ENCODE measurements at regions not wholly inside any gene's neighbourhood (a gene's known extent, or its start where the extent isn't known, plus 50 kb on each side); places are given as distances from the start of the nearest gene placed in this dataset.
A peak's percentile ranks its signal among the peaks of the same experiment; 100 is the strongest.
"Not testable (repeated sequence)": the region's sequence is repeated elsewhere in the genome, so short reads cannot be mapped to it uniquely, and the experiment has no call there.

GRCh38 chr1:233722212-233722979 lies 108.5 kb downstream of the KCNK1 start:
- no TSS peak for BruUV-seq (replicated peaks)
- H3K79me2 ChIP-seq (ENCODE audit: low read depth), result no peaks in the 10 kb centered on the region
- no peak for DNase-seq
- ChIA-PET CTCF (no interaction called here), POLR2A (ENCODE audit: unreplicated experiment) (no interaction called here)
- H3K27me3 ChIP-seq (ENCODE audit: insufficient read depth, low read depth), result no peaks in the 10 kb centered on the region
- peaks cover 34% of the 10 kb centered on the region for H3K4me1 ChIP-seq (replicated peaks; ENCODE audit: insufficient read depth)
- peaks cover 7% of the 10 kb centered on the region; the same call in 1 of the 2 replicates for H3K9me3 ChIP-seq (ENCODE audit: insufficient read depth, low read depth)
- no peaks in the 10 kb centered on the region for H3K9me2 ChIP-seq (ENCODE audit: insufficient read depth)
- H3K4me3 ChIP-seq, result no peak overlapping the region
- TF ChIP-seq EZH2 (IDR thresholded peaks at IDR 0.05; ENCODE audit: low read depth), result no peak
- no peak for TF ChIP-seq CTCF (conservative IDR thresholded peaks at IDR 0.05)
- H2AFZ ChIP-seq, result no peak overlapping the region
- no peaks in the 10 kb centered on the region for H4K20me1 ChIP-seq (ENCODE audit: insufficient read depth)
- intact Hi-C loops (cut with micrococcal nuclease; ENCODE audit: unreplicated experiment), result loop anchor here (5.0 kb wide), 1 partner anchor 50 kb away; no protein-coding TSS in a partner anchor
- 0 out of 2 replicates have a peak overlapping the region, but pooled peaks have one; percentile 49 for H3K27ac ChIP-seq
- peaks cover 15% of the 10 kb centered on the region; the same call in 1 of the 2 replicates for H3F3A ChIP-seq (ENCODE audit: insufficient read depth, low read depth)
- H3K4me2 ChIP-seq, result no peak overlapping the region
- no peaks in the 10 kb centered on the region for H3K36me3 ChIP-seq (ENCODE audit: low read depth)

GRCh38 chr1:233723387-233723786 lies 109.5 kb downstream of the KCNK1 start:
- BruUV-seq (replicated peaks), result no TSS peak
- no peak overlapping the region for H3K4me3 ChIP-seq
- peaks cover 15% of the 10 kb centered on the region; the same call in 1 of the 2 replicates for H3F3A ChIP-seq (ENCODE audit: insufficient read depth, low read depth)
- H3K27ac ChIP-seq, result no peak overlapping the region
- H3K36me3 ChIP-seq (ENCODE audit: low read depth), result no peaks in the 10 kb centered on the region
- no peaks in the 10 kb centered on the region for H3K79me2 ChIP-seq (ENCODE audit: low read depth)
- intact Hi-C loops (cut with micrococcal nuclease; ENCODE audit: unreplicated experiment), result loop anchor here (5.0 kb wide), 1 partner anchor 51 kb away; no protein-coding TSS in a partner anchor
- H2AFZ ChIP-seq, result no peak overlapping the region
- CTCF ChIA-PET, result no interaction called here
- DNase-seq, result no peak
- H3K27me3 ChIP-seq (ENCODE audit: insufficient read depth, low read depth), result no peaks in the 10 kb centered on the region
- H3K4me2 ChIP-seq, result no peak overlapping the region
- peaks cover 34% of the 10 kb centered on the region for H3K4me1 ChIP-seq (replicated peaks; ENCODE audit: insufficient read depth)
- H4K20me1 ChIP-seq (ENCODE audit: insufficient read depth), result no peaks in the 10 kb centered on the region
- no peaks in the 10 kb centered on the region for H3K9me2 ChIP-seq (ENCODE audit: insufficient read depth)
- H3K9me3 ChIP-seq (ENCODE audit: insufficient read depth, low read depth), result no peaks in the 10 kb centered on the region; the same call in 1 of the 2 replicates
- TF ChIP-seq CTCF (conservative IDR thresholded peaks at IDR 0.05) (no peak), EZH2 (IDR thresholded peaks at IDR 0.05; ENCODE audit: low read depth) (no peak)
- POLR2A ChIA-PET (ENCODE audit: unreplicated experiment), result no interaction called here

GRCh38 chr1:233724131-233724631 lies 110.3 kb downstream of the KCNK1 start:
- H3F3A ChIP-seq (ENCODE audit: insufficient read depth, low read depth), result peaks cover 15% of the 10 kb centered on the region; the same call in 1 of the 2 replicates
- H2AFZ ChIP-seq; H3K4me2 ChIP-seq; H3K9me2 ChIP-seq (ENCODE audit: insufficient read depth); POLR2A ChIA-PET (ENCODE audit: unreplicated experiment); H3K79me2 ChIP-seq (ENCODE audit: low read depth); BruUV-seq (replicated peaks); H3K4me3 ChIP-seq; H3K27ac ChIP-seq; CTCF ChIA-PET; H4K20me1 ChIP-seq (ENCODE audit: insufficient read depth); DNase-seq; H3K36me3 ChIP-seq (ENCODE audit: low read depth); H3K9me3 ChIP-seq (ENCODE audit: insufficient read depth, low read depth); H3K27me3 ChIP-seq (ENCODE audit: insufficient read depth, low read depth): not testable (repeated sequence)
- intact Hi-C loops (cut with micrococcal nuclease; ENCODE audit: unreplicated experiment), result loop anchor here (5.0 kb wide), 1 partner anchor 52 kb away; no protein-coding TSS in a partner anchor
- H3K4me1 ChIP-seq (replicated peaks; ENCODE audit: insufficient read depth), result peaks cover 34% of the 10 kb centered on the region

Measured in PC-9 (cell line).